AG09309 (cell line): ENCODE measurements at regions not wholly inside any gene's neighbourhood (a gene's known extent, or its start where the extent isn't known, plus 50 kb on each side); places are given as distances from the start of the nearest gene placed in this dataset.

Source experiments
- DNase-seq: peaks from one replicate; pipeline ENCODE4 v3.0.0-alpha.2; 2010; ENCODE audit warnings: low read depth
- H3K4me3 ChIP-seq: 2 replicates; pipeline ENCODE4 v1.5.1; 2011; ENCODE audit warnings: mild to moderate bottlenecking, low read depth, low read length, moderate library complexity; ENCODE audit not compliant: control insufficient read depth
- CTCF ChIP-seq: IDR thresholded peaks from 2 replicates; pipeline ENCODE4 v1.5.1; 2011; ENCODE audit warnings: mild to moderate bottlenecking, low read depth, low read length, inconsistent platforms; ENCODE audit not compliant: insufficient read depth, control insufficient read depth; ENCODE audit errors: missing control alignments

DNA sequence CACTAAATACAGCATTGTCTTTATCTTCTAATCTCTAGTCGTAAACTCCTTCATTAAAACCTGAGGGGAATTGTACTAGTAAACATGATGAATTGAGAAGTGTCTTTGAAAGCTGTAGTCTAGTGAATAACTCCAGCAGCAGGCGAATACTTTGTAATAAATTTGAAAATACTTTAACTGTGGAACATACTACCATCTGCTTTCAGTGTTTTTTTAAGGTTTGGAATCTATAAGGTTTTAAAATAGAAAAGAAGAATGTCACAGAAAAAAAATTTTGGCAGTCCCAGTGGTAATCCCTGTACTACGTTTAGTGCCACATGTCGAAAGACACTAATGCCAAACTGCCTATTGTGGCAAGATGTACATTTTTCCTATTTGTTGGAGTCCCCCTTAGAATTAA, 379.0 kb upstream of the NUDT12 start:
- H3K4me3 ChIP-seq, result no peak overlapping the region
- no peak for TF ChIP-seq CTCF
- DNase-seq, result no peak

GRCh38 chr5:103938146-103938695, 375.6 kb upstream of the NUDT12 start:
- H3K4me3 ChIP-seq, result no peak overlapping the region
- no peak for TF ChIP-seq CTCF
- no peak for DNase-seq

DNA sequence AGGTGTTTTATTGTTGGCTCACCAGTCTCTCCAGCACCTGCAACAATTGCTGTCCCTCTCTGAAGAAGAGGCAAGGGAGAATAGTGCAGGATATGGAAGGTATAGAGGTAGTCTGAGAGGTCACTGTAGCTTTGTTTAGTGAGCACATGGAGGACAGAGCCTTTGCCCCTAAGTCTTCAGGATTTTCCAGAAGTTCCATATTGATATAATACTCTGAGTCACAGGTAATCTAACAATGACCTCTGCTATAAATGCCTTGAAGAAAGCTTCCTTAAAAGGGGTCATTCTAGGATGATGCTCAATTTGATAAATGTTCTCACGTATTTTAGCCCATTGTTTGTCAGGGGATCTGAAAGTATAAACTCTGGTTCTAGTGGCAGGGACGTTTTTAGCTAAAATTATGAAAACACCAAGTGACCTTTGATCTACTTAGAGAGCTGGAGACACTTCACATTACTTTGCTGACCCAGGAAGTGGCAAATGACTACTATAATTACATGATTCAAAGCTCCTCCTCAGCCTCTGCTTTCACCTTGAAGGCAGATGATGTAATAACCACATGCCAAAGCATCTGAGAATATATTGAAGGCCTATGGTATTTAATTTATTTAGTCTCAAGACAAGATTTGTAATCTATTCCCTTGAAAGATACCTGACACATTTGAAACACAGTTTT, 366.9 kb upstream of the NUDT12 start:
- no peak for TF ChIP-seq CTCF
- no peak overlapping the region for H3K4me3 ChIP-seq
- DNase-seq, result no peak

- no peak for TF ChIP-seq CTCF
- no peak for DNase-seq
- no peak overlapping the region for H3K4me3 ChIP-seq
Measured at GRCh38 chr5:103927739-103928138, 365.1 kb upstream of the NUDT12 start.

DNA sequence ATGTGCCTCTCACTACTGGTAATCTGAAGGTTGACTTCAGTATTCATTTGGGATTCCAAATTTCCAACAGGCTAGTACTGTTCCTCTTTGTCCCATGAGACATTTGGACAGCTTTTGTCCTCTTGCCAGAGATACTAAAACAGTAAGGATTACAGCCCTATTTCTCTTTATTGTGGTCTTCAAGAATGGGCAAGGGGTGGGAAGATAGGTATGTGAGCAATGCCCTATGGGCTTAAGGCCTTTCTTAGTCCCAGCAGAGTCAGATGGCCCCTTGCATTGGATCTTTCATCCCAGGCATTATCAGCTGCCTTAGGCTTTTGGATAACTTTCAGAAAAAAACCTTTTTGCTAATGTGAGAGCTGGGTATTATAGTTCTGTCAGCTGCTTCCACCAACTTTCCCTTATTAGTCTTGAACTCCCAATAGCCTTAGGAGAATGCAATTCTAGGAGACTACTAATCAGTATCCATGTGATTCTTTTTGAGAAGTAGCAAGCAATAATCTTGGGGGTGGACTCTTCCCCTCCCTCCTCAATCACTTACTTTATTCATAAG, 361.1 kb upstream of the NUDT12 start:
- DNase-seq, result no peak
- no peak for TF ChIP-seq CTCF
- no peak overlapping the region for H3K4me3 ChIP-seq

DNA sequence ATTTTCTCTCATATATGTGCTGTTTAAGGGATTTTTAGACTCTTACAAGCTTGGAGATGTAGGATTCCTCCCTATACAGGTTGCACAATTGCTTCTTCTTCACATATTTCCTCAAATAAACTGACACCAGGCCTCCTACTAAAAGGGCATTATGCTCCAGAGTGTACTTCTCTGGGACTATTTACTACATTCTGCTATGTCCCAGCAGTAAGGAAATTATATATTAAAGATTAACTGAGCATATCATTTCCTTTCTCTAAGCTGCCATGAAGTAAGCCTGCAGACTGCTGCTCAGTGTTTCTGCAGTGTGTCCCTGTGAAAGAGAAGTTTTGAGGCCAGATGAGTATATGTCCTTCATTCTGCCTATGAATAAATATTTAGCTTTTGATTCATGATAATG, 356.9 kb upstream of the NUDT12 start:
- DNase-seq, result no peak
- no peak overlapping the region for H3K4me3 ChIP-seq
- no peak for TF ChIP-seq CTCF
